WERI-Rb-1 (cell line): ENCODE measurements at regions not wholly inside any gene's neighbourhood (a gene's known extent, or its start where the extent isn't known, plus 50 kb on each side); places are given as distances from the start of the nearest gene placed in this dataset.

Experiments used
- DNase-seq: peaks from one replicate; pipeline ENCODE4 v3.0.0-alpha.2; 2020
- H3K27ac ChIP-seq: fragments of 250-450 bp; sonication (Bioruptor Pico); 2 replicates; pipeline ENCODE4 v1.5.1; 2020; ENCODE audit warnings: mild to moderate bottlenecking, moderate library complexity
- H3K27me3 ChIP-seq: fragments of 250-450 bp; sonication (Bioruptor Pico); 2 replicates; pipeline ENCODE4 v1.5.1; 2021; ENCODE audit warnings: mild to moderate bottlenecking, low read depth, moderate library complexity; ENCODE audit not compliant: insufficient read depth, severe bottlenecking
- H3K36me3 ChIP-seq: fragments of 250-450 bp; sonication (Bioruptor Pico); 2 replicates; pipeline ENCODE4 v1.5.1; 2020; ENCODE audit warnings: mild to moderate bottlenecking, moderate library complexity
- H3K4me3 ChIP-seq: 2 replicates; pipeline ENCODE4 v1.5.1; 2011; ENCODE audit warnings: low read depth, mild to moderate bottlenecking, control low read depth, low read length
- H3K9me3 ChIP-seq: fragments of 250-450 bp; sonication (Bioruptor Pico); 2 replicates; pipeline ENCODE4 v1.5.1; 2021; ENCODE audit warnings: mild to moderate bottlenecking, moderate library complexity; ENCODE audit not compliant: severe bottlenecking
- CTCF ChIP-seq: IDR thresholded peaks from 2 replicates; pipeline ENCODE4 v1.5.1; 2011; ENCODE audit warnings: low read depth, mild to moderate bottlenecking, control low read depth, inconsistent platforms, low read length

DNA sequence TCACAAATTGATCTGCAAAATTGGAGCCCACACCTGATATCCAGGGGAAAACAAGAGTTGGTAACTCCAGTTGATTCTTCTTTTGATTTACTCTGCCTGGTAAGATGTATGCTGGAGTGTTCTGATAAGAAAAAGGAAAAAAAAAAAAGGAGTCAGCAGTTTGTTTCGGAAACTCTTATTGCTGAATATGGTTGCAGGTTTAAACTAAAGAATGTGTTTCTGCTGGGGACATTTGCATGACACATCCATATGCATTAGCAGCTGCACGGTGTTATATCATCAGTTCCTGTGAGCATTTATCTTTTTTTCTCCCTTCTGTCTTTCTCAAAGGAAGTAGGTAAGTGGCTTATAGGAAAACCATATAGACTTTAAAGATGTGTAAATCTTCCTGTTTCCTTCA is 418.5 kb upstream of the ESRRG start:
- H3K4me3 ChIP-seq, result no peak overlapping the region
- no peaks in the 10 kb centered on the region for H3K36me3 ChIP-seq
- no peak for DNase-seq
- H3K27me3 ChIP-seq, result no peaks in the 10 kb centered on the region
- peaks cover 12% of the 10 kb centered on the region for H3K9me3 ChIP-seq
- no peak for TF ChIP-seq CTCF
- H3K27ac ChIP-seq, result no peak overlapping the region

GRCh38 chr1:217140041-217140901 is 417.0 kb upstream of the ESRRG start:
- Histone ChIP-seq H3K36me3 (no peaks in the 10 kb centered on the region), H3K9me3 (peaks cover 12% of the 10 kb centered on the region), H3K27me3 (no peaks in the 10 kb centered on the region), H3K27ac (no peak overlapping the region), H3K4me3 (no peak overlapping the region)
- TF ChIP-seq CTCF, result no peak
- DNase-seq, result no peak

DNA sequence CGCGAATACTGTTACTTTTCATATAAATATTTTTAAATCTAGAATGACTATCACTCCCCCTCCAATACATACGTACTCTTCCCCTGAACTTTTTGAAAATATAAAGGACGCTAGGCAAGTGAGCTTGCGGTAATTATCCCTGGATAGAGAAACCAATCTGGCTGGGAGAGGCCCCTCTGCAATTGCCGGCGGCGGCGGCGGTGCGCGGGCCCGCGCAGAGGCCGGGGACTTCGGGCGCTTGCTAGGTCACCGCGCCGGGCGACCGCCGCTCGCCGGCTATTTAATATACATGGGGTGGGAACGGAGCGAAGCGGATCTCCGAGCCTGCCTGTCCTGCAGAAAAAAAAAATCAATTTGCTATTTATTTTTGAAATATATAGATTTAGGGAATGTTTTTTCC is 416.3 kb upstream of the ESRRG start:
- H3K36me3 ChIP-seq, result no peaks in the 10 kb centered on the region
- no peak for TF ChIP-seq CTCF
- no peaks in the 10 kb centered on the region for H3K27me3 ChIP-seq
- H3K4me3 ChIP-seq, result no peak overlapping the region
- H3K27ac ChIP-seq, result no peak overlapping the region
- peaks cover 12% of the 10 kb centered on the region for H3K9me3 ChIP-seq
- no peak for DNase-seq

GRCh38 chr1:217138799-217139466 is 415.7 kb upstream of the ESRRG start:
- H3K36me3 ChIP-seq, result no peaks in the 10 kb centered on the region
- H3K27ac ChIP-seq, result no peak overlapping the region
- H3K9me3 ChIP-seq, result peaks cover 12% of the 10 kb centered on the region
- no peak for TF ChIP-seq CTCF
- no peak overlapping the region for H3K4me3 ChIP-seq
- DNase-seq, result no peak
- no peaks in the 10 kb centered on the region for H3K27me3 ChIP-seq

GRCh38 chr1:217138173-217138765 is 415.0 kb upstream of the ESRRG start:
- peaks cover 12% of the 10 kb centered on the region for H3K9me3 ChIP-seq
- DNase-seq, result no peak
- H3K36me3 ChIP-seq, result no peaks in the 10 kb centered on the region
- H3K27me3 ChIP-seq, result no peaks in the 10 kb centered on the region
- no peak overlapping the region for H3K4me3 ChIP-seq
- H3K27ac ChIP-seq, result no peak overlapping the region
- no peak for TF ChIP-seq CTCF
